OCI-M1 (cell line): ENCODE measurements at regions not wholly inside any gene's neighbourhood (a gene's known extent, or its start where the extent isn't known, plus 50 kb on each side); places are given as distances from the start of the nearest gene placed in this dataset.
A peak's percentile ranks its signal among the peaks of the same experiment; 100 is the strongest.

Source experiments
- DNase-seq: peaks from one replicate; lab custom pipeline; 2025; lab: John Stamatoyannopoulos, UW

DNA sequence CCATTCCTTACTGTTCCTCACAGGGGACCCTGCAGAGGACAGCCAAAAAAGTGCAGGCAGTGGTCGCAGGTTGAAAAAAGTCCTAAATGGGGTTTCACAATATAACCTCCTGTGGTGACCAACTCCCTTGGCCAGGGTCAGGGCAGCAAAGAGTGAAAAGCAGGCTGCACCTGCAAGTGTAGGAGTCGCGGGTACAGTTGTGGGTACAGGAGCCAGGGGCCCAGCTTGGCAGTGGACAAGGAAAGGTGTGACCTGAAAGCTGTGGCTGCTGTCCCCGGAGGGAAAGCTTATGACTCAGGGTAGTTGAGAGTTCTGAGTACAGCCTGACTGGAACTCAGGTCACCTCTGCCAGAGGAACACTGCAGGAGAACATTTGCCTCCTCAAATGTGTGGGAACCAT is 1114.1 kb downstream of the ROBO2 start:
- DNase-seq: no peak

DNA sequence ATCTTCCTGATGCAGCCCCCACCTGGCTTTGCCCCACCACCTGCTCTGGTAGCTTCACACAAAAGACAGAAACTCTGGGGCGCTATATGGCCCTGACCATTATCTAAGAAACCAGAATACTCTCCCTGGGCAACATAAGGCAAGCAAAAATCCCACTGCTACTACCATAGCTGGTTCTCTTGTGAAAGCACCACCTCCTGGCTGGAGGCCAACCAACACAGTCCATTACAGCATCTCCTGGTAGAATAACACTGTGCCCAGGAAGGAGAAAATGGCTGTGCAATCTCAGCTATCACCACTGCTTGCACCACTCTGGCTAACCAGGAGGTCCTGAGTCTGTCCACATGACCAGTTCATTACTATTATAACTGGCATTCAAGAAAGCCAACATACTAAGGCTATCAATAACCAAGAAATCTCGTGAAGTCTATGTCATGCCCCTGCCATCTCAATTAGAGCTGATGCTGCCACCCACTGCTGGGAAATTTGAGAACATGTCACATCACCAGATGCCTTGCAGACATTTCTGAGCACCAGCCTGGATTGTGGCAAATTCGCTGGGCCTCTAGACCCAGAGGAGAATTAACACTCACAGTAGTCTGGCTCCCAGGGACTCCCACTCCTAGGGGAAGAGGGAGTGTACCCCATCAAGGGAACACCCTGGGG is 1114.8 kb downstream of the ROBO2 start:
- DNase-seq: no peak

DNA sequence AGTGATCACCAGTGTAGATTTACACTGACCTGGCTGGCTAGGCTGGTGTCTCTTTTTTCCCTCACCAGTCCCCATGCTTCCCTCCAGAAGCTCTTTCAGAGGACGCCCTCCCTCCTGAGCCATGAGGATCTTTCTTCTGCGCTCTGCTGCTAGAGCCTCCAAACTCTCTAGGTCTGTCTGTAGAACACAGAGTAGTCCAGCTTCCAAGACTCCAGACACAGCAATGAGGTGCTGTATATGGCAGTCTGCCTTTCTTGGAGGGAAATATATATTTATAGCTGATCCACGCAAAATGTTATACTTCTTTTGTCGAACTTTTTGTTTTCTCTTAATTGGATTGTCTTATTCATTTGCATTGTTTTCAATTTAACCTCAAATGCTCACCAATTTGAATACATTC is 1121.8 kb downstream of the ROBO2 start:
- no peak for DNase-seq

DNA sequence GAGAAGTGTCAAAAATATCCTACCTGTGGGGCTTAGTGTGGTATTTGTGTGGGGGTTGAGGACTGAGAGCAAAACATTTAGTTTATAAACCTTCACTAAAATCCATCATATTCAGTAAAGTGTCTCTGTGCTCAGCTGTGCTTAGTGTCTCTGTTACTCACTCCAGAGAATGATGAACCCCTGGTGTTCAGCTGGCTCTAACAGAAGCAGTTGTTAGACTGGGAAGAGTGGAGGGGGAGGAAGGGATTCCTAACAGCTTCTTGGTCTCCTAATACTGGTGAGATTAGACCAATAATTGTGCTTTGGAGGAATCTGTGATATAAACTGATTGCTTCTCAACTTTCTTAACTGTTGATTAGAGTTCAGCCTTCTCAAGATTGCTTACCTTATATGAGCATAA is 1123.5 kb downstream of the ROBO2 start:
- no peak for DNase-seq

DNA sequence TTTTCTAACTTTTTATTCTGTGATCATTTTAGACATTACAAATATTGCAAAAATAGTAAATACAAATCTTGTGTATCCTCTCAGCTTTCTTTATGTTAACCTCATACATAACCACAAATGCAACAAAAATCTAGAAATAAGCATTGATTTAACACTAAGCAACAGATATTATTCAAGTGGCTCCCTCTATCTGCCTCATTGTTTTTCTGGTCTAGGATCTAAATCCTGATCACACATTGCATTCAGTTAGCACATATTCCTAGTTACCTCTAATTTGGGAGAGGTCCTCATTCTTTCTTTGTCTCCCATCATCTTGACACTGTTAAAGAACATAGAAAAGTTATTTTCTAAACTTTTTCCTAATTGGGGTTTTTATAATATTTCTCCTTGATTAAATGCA is 1126.0 kb downstream of the ROBO2 start:
- peak; percentile 4 for DNase-seq

DNA sequence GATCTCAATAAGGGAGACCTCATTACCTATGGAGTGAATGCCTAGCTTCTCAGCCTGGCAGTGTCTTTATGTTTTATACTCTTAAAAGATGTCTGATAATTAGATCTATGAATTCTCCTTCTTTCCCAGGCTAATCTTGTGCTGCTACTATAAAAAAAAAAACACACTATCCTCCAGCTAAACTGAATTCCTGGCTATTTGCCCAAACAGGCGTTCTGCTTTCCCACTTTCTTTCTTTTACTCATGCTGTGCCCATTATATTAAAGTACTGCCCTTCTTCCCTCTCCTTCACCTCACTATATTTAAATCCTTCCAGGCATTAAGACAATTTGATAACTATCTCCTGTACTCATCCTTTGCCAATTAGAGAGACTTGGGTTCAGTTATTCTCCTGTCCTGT is 1134.9 kb downstream of the ROBO2 start:
- DNase-seq: no peak

DNA sequence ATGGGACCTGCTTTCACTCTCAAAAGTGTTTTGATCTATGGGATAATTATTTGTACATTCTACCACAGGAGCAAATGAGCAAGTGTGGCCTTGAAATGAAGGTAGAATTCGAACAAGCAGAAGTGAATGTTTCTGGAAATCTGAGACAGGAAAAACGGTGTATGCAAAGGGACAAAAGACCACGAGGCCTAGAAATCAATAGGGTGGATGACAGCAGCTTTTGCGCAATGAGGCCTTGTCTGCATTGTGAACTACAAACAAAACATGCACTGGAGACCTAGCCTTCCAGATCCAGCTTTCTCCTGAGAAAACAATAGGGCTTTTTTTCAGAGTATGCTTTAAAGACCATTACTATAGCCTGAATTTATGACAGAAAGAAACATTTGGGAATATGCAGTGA is 1137.0 kb downstream of the ROBO2 start:
- DNase-seq: no peak

DNA sequence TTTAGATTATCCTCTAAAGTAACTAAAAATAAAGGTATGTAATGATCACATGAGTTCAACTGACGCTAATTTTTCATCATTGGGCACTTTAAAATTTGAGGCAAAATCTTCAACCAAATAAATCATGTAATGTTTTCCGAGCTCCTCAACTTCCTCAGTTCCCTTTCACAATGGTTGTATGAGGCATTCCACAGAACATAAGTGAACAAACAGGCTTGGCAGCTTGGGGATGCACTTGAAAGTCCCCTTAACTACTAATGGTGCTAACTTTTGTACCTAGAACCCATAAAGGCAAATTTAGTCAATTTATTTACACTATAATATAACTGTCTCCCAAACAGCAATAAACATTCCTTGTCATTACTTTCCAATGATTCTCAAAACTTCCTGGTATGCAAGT is 1137.9 kb downstream of the ROBO2 start:
- DNase-seq: no peak

DNA sequence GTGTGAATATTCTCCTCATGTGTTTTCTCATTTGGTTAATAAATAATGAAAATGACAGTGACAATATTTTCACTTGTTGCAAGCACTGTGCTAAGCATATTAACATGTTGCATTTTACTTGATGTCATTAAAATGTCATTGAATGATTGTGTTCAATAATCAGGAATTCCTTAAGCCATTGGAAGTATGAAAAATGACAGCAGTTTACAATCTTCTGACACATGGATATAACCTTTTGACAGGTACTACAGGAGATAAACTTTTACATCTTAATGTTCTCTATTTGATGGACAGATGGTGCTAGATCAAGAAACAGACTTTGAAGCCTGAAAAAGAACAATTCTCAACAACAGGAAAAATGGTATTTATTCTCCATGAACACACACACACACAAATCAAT is 1138.3 kb downstream of the ROBO2 start:
- DNase-seq: no peak

DNA sequence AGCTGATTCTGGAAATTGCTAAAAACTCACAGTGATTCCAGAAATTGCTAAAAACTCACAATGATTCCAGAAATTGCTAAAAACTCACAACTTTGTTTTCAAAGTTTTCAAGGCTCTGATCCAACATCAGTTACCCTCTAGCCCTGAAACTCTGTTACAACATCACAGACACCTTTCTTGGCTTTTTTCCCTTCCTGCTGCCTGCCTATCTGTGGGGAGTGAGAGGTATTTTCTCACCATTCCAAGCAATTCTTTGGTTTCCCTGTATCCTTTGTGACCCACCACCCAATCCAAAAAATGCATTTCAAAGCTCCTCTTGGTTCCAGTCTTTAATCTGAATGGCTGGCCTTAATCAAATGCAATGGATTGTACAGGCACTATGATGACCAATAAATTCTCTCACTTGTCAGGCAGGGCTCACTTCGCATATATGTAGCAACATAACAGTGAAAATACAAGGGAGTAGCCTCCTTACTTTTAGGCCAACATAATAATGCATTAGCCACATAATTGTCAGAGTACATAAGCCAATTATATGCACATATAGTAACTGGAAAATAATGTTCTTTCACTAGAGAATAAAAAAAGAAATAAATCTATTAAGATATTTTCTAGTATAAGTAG is 1139.0 kb downstream of the ROBO2 start:
- no peak for DNase-seq

DNA sequence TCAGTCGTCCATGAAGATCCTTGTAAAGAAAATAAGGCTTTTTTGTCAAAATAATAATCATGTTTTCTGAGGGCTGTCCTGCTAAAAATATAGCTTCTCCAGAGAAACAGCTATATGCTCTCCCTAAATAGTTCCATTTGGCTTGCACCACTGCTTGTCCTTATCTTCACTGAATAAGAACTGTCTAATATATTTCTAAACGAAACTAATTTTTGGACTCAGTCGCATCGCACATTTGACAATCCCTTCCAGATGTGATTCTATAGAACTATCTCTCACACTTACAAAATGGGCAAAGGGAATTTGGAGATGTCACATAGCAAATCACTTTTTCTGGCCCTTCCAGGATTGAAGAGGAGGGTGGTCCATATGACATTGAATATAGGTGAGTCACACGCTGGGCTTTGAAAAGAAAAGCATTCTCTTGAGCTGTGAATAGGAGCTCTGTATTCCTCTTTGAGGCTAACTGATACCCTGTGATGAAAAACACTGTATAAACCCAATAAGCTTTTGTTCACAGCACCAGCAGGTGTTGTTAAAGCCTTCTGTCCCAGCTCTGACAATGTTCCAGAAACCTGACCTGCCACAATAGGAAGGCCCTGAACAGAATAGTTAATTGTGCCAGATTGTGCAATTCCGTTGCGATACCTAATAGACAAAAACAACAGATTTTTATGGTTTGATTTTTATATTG is 1144.2 kb downstream of the ROBO2 start:
- DNase-seq: no peak

DNA sequence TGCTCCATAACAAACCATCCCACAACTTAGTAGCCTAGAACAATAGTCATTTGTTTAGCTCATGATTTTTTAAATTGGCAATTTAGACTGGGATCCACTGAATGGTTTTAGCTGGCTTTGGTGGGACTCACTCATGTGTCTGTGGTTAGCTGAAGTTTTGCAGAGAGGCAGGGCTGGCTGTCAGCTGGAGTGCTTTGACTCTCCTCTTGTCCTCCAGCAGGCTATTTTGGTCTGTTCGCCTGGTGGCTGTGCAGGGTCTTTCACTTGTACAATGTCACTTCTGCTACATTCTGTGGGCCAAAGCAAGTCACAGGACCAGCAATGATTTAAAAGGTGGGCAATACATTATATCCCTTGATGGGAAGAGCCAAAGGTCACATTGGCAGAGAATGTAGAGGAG is 1146.5 kb downstream of the ROBO2 start:
- DNase-seq: no peak

DNA sequence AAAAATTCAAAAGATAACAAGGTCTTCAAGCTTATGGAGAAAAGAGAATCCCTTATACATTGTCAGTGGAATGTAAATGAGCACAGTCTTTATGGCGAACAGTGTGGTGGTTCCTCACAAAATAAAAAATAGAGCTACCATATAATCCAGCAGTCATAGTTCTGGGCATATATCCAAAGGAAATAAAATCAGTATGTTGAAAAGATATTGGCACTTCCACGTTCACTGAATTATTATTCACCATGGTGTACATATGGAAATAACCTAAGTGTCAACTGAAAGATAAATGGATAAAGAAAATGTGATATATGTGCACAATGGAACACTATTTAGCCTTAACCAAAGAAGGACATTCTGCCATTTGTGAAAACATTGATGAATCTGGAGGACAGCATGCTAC is 1161.2 kb downstream of the ROBO2 start:
- no peak for DNase-seq

DNA sequence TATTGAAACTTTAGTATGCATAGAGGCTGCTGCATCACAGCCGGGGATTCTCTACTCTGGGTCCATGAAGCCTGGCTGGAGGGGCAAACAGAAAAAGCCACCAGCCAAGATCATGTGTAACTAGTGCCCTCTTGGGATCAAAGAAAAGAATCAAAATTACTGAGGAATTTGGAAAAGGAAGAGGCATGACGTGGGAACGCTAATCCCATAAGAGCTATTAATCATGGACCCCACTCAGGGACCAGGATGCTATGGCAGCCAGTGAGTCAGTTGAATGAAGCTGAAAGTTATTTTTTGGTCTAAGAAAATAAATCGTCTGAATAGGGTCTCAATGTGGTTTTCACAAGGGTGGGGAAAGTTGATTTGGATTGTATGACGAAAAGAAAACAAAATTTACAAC is 1165.1 kb downstream of the ROBO2 start:
- peak; percentile 6 for DNase-seq

DNA sequence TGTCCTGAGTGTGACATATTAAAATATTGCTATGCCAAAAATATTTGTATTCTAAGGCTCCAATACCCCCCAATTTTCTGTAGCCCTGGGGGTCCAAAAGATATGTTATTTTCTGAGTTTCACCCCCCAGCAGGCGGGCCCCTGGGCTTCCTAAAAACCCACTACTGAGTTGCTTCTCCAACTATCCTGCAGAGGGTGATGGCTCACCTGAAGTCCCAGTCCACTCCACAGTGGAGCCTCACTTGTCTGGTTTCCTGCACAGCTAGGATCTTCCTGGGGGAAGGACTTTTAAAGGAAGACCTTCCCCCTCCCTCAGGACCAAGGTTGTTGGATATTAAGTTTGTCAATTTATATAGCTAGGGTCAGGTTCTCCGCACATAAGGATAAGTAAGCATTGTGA is 1181.4 kb downstream of the ROBO2 start:
- DNase-seq: no peak

DNA sequence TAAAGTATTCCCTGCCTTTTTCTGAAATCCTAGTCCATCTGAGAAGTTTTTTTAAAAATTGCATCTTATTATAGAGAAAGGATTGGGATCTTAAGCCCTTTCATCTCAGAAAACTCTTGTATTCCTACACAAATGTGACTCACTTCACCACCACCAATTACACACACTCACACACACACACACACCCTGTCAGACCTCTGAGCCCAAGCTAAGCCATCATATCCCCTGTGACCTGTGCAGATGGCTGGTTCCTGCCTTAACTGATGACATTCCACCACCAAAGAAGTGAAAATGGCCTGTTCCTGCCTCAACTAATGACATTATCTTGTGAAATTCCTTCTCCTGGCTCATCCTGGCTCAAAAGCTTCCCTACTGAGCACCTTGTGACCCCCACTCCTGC is 1181.9 kb downstream of the ROBO2 start:
- no peak for DNase-seq

DNA sequence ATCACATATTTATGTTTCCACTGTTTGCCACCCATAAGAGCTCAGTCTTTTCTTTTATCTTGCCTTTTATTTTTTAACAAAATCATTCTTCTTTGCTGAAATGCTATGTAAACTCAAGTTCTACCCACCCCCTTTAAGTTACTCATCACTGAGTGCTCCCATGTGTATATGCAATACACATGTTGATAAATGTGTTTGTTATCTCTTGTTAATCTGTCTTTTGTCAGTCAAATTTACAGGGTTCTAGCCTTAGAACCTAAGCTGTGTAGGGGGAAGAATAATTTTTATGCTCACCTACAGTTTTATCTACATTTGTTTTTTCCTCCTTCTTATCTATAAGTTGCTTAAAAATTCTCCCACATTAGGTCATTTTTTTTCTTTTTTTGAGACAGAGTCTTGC is 1195.9 kb downstream of the ROBO2 start:
- no peak for DNase-seq

DNA sequence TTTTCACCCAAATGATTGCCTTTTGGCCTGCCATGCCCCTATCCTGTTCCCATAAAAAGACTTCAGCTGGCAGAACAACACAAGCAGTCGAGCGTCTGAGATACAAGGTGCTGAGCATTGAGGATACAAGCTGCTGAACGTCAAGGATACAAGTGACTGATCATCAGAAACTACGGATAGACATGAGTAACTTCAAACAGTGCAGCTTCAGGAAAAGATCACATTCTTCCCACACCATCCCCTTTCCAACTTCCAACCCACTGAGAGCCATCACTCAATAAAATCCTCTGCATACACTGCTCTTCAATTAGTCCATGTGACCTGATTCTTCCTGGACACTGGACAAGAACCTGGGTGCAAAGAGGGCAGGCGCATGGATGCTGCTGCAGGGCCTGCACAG is 1198.9 kb downstream of the ROBO2 start:
- DNase-seq: no peak

DNA sequence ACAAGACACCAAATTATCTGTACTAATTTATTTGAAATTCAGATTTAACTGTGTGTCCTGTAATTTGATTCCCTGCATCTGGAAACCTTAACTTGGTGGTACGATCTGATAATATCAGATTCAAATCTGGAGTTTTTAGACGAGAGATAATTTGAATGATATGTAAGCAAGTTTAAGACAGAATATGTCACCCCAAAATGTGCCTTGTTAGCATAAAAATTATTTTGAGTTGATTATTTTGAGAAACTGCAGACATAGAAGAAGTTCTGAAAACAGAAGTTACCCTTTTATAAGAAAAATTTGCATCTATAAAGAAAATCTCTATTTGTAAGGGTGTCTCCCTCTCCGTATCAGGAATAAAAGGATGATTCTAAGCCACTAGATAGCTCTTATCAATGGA is 1202.8 kb downstream of the ROBO2 start:
- DNase-seq: no peak

DNA sequence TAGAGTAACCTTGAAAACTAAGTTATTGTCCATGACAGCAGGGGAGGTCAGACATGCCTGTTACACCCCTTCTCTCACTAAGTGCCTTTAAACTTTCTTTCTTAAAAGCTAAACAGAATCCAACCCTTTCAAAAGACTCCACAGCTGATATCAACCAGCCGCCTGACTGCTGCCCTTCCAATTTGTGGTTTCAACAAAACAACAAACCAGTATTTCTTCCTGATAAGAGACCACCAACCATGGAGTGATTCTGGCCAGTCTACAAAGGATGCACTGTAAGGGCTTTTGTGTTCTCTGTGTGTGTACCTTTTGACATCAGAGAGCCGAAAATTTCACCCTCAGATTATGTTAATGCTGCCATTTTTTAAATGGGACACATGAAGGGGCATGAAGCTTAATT is 1204.2 kb downstream of the ROBO2 start:
- peak; percentile 59 for DNase-seq

DNA sequence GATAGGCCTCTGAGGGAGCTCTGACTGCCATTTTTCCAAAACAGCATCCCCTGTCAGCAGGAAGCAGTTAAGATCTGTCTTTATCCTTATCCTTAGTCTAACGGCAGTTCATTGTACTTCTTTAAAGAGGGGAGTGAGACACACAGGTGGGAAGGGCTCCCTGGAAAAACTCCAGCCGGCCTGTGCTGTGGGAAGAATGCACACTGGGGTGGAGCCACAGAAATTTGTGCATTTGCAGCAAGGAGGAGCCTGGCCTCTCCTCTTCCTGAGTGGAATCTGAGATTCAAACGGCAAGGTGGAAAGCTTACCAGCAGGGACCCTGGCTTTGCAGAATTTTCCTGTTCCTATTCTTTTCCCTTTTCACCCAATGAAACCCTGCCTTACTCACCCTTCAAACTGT is 1209.4 kb downstream of the ROBO2 start:
- no peak for DNase-seq

DNA sequence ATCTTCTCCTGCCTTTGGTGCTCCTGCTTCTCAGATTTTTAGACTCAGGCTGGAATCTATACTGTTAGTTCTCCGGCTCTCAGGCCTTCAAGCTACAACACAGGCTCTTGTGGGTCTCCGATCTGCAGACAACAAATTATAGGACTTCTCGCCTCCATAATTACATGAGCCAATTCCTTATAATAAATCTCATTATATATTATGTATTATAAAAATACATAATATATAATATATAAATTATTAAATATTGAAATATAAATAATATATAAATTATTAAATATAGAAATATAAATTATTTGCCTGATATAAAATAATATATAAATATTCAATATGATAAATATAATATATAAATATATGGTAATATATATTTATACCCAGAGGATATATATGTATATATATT is 1214.0 kb downstream of the ROBO2 start:
- DNase-seq: no peak

DNA sequence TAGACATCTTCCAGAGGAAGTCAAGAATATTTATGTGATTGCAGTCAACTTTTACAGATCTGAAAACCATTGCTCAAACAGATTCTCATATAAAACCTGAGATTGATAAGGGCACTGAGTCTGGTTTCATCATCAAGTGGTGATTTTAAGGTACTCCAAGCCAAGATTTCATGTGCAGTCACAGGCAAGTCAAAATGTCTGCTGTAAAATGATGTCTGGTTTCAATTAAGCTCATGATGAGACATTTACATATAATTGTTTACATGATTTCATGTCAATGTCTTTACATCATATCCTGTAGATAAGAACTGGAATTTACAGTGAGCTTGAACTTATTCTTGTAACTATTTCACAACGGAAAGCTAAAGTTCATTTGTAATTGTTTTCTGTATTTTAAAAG is 1215.5 kb downstream of the ROBO2 start:
- no peak for DNase-seq

DNA sequence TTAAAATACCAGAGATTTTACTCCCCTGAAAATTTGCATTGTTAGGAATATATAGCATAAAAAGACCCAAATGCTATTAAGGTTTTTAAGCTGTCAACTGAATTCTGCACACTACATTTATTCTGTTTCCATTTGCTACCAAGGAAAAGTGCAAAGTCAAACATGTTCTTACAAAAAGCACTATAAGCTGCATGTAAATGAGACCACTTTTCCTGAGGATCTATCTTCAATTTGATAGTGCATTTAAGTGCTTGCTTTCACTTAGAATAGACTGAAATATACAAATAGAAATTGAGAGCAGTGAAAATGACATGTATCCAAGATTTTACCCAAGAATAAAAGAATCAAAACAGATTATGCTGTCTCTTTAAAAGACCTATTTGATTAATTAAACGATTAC is 1216.2 kb downstream of the ROBO2 start:
- no peak for DNase-seq
